Stimulated activated CD4-positive, alpha-beta T cell treated with anti-CD3 and anti-CD28 coated beads, TNF-alpha, amount 100 ng/mL, for 48 hours (primary cell): ENCODE measurements at regions not wholly inside any gene's neighbourhood (a gene's known extent, or its start where the extent isn't known, plus 50 kb on each side); places are given as distances from the start of the nearest gene placed in this dataset.
"Not testable (repeated sequence)": the region's sequence is repeated elsewhere in the genome, so short reads cannot be mapped to it uniquely, and the experiment has no call there.

Source experiments
- DNase-seq, 3 donors: peaks; one replicate each; pipeline ENCODE4 v3.0.0-alpha.2; 2020; ENCODE audit warnings: low read depth in 3 of 3

GRCh38 chr2:196526981-196527725 lies 112.4 kb upstream of the CCDC150 start:
- DNase-seq: not testable (repeated sequence)

GRCh38 chr2:196528486-196529223 lies 110.9 kb upstream of the CCDC150 start:
- DNase-seq: no peak

- no peak for DNase-seq
Measured at GRCh38 chr2:196530910-196531309, 108.6 kb upstream of the CCDC150 start.

- no peak for DNase-seq
Measured at GRCh38 chr2:196533772-196534397, 105.6 kb upstream of the CCDC150 start.

- DNase-seq: no peak
Measured at GRCh38 chr2:196534495-196534894, 105.0 kb upstream of the CCDC150 start.

GRCh38 chr2:196535061-196535460 lies 104.5 kb upstream of the CCDC150 start:
- DNase-seq: no peak

GRCh38 chr2:196535742-196536141 lies 103.8 kb upstream of the CCDC150 start:
- no peak for DNase-seq

GRCh38 chr2:196537311-196537710 lies 102.2 kb upstream of the CCDC150 start:
- no peak for DNase-seq

GRCh38 chr2:196538189-196538588 lies 101.3 kb upstream of the CCDC150 start:
- no peak for DNase-seq

GRCh38 chr2:196538646-196539045 lies 100.9 kb upstream of the CCDC150 start:
- DNase-seq: no peak

GRCh38 chr2:196544906-196545433 lies 94.5 kb upstream of the CCDC150 start:
- no peak for DNase-seq

GRCh38 chr2:196546151-196546919 lies 93.2 kb upstream of the CCDC150 start:
- no peak for DNase-seq

GRCh38 chr2:196549052-196549451 lies 90.5 kb upstream of the CCDC150 start:
- no peak for DNase-seq

- no peak for DNase-seq
Measured at GRCh38 chr2:196551014-196551413, 88.5 kb upstream of the CCDC150 start.

- DNase-seq: no peak
Measured at GRCh38 chr2:196555161-196555560, 84.4 kb upstream of the CCDC150 start.

GRCh38 chr2:196555726-196556125 lies 83.8 kb upstream of the CCDC150 start:
- DNase-seq: no peak

- no peak for DNase-seq
Measured at GRCh38 chr2:196558497-196558896, 81.0 kb upstream of the CCDC150 start.

- no peak for DNase-seq
Measured at GRCh38 chr2:196563876-196564275, 75.6 kb upstream of the CCDC150 start.

- no peak for DNase-seq
Measured at GRCh38 chr2:196565106-196565765, 74.3 kb upstream of the CCDC150 start.

GRCh38 chr2:196565982-196566381 lies 73.5 kb upstream of the CCDC150 start:
- DNase-seq: no peak

GRCh38 chr2:196566961-196567666 lies 72.4 kb upstream of the CCDC150 start:
- no peak for DNase-seq
